DND-41 (cell line): ENCODE measurements at regions not wholly inside any gene's neighbourhood (a gene's known extent, or its start where the extent isn't known, plus 50 kb on each side); places are given as distances from the start of the nearest gene placed in this dataset.

Source experiments
- ATAC-seq: fragments of 200-7000 bp; cut with Tn5 transposase; 3 replicates; pipeline ENCODE4 v1.9.1; 2021; ENCODE audit warnings: low read depth; ENCODE audit not compliant: insufficient read depth
- DNase-seq: peaks from one replicate; pipeline ENCODE4 v3.0.0-alpha.2; 2020
- H2AFZ ChIP-seq: 2 replicates; pipeline ENCODE4 v1.6.0; 2012; ENCODE audit warnings: low read depth, low read length
- H3K27ac ChIP-seq: 2 replicates; pipeline ENCODE4 v1.5.1; 2012; ENCODE audit warnings: low read length, inconsistent platforms
- H3K27me3 ChIP-seq: fragments of 200-600 bp; sonication (generic); 2 replicates; pipeline ENCODE4 v1.6.0; 2012; ENCODE audit warnings: low read length, mild to moderate bottlenecking, inconsistent platforms; ENCODE audit not compliant: insufficient read depth, poor library complexity
- H3K36me3 ChIP-seq: 2 replicates; pipeline ENCODE4 v1.5.1; 2012; ENCODE audit warnings: low read length, inconsistent platforms; ENCODE audit not compliant: insufficient read depth
- H3K4me1 ChIP-seq: 2 replicates; pipeline ENCODE4 v1.5.1; 2012; ENCODE audit warnings: mild to moderate bottlenecking, low read length; ENCODE audit not compliant: insufficient read depth
- H3K4me2 ChIP-seq: 2 replicates; pipeline ENCODE4 v1.6.0; 2012; ENCODE audit warnings: mild to moderate bottlenecking, moderate library complexity, low read length, inconsistent platforms; ENCODE audit not compliant: insufficient read depth
- H3K4me3 ChIP-seq, 2 experiments: fragments of 200-600 bp in 1 of 2; shearing (Covaris generic) in 1 of 2; 2 replicates each; pipeline ENCODE4 v1.5.1; 2012 to 2016; ENCODE audit warnings: inconsistent platforms in 2 of 2, low read length in 2 of 2, mild to moderate bottlenecking in 2 of 2, low read depth in 1 of 2, moderate library complexity in 1 of 2
- H3K79me2 ChIP-seq: 2 replicates; pipeline ENCODE4 v1.6.0; 2012; ENCODE audit warnings: low read length, inconsistent platforms; ENCODE audit not compliant: insufficient read depth
- H3K9ac ChIP-seq: 2 replicates; pipeline ENCODE4 v1.6.0; 2012; ENCODE audit warnings: low read depth, mild to moderate bottlenecking, inconsistent platforms, low read length, moderate library complexity
- H3K9me3 ChIP-seq: 2 replicates; pipeline ENCODE4 v1.5.1; 2012; ENCODE audit warnings: low read length, moderate library complexity, mild to moderate bottlenecking, inconsistent platforms; ENCODE audit not compliant: insufficient read depth, severe bottlenecking
- H4K20me1 ChIP-seq: 2 replicates; pipeline ENCODE4 v1.6.0; 2012; ENCODE audit warnings: low read length; ENCODE audit not compliant: insufficient read depth
- CTCF ChIP-seq: IDR thresholded peaks from 2 replicates; pipeline ENCODE4 v1.5.1; 2012; ENCODE audit warnings: borderline replicate concordance, low read length, moderate library complexity, mild to moderate bottlenecking; ENCODE audit not compliant: poor library complexity, severe bottlenecking; ENCODE audit errors: extremely low read depth
- EZH2 ChIP-seq: IDR thresholded peaks from 3 replicates; pipeline ENCODE4 v1.6.1; 2012; ENCODE audit warnings: borderline replicate concordance, low read depth, mild to moderate bottlenecking, moderate library complexity, low read length, inconsistent platforms; ENCODE audit not compliant: severe bottlenecking

GRCh38 chr1:98090351-98090750 is 169.5 kb upstream of the DPYD start:
- H3K9ac ChIP-seq = no peak overlapping the region
- H3K4me1 ChIP-seq = no peaks in the 10 kb centered on the region
- no peak overlapping the region for H3K4me2 ChIP-seq
- H3K9me3 ChIP-seq = no peaks in the 10 kb centered on the region
- H2AFZ ChIP-seq = no peak overlapping the region
- DNase-seq (no peak), ATAC-seq (no peak)
- no peak for TF ChIP-seq EZH2
- TF ChIP-seq CTCF = no peak
- no peaks in the 10 kb centered on the region for H4K20me1 ChIP-seq
- H3K36me3 ChIP-seq = no peaks in the 10 kb centered on the region
- no peak overlapping the region for H3K27ac ChIP-seq
- H3K79me2 ChIP-seq = no peaks in the 10 kb centered on the region
- no peaks in the 10 kb centered on the region for H3K27me3 ChIP-seq
- H3K4me3 ChIP-seq = no peak overlapping the region

- Histone ChIP-seq H3K27ac (no peak overlapping the region), H3K27me3 (no peaks in the 10 kb centered on the region), H3K4me2 (no peak overlapping the region), H2AFZ (no peak overlapping the region), H3K4me3 (no peak overlapping the region), H3K9me3 (no peaks in the 10 kb centered on the region), H3K36me3 (no peaks in the 10 kb centered on the region), H3K9ac (no peak overlapping the region), H3K4me1 (no peaks in the 10 kb centered on the region), H4K20me1 (no peaks in the 10 kb centered on the region), H3K79me2 (no peaks in the 10 kb centered on the region)
- TF ChIP-seq EZH2 = no peak
- TF ChIP-seq CTCF = no peak
- no peak for ATAC-seq
- DNase-seq = no peak
Measured at GRCh38 chr1:98088381-98088780, 167.5 kb upstream of the DPYD start.

- no peak for ATAC-seq
Measured at GRCh38 chr1:98086796-98087441, 166.1 kb upstream of the DPYD start.

More at GRCh38 chr1:98086796-98087441, 166.1 kb upstream of the DPYD start:
- no peaks in the 10 kb centered on the region for H3K36me3 ChIP-seq
- no peaks in the 10 kb centered on the region for H3K79me2 ChIP-seq
- H4K20me1 ChIP-seq = no peaks in the 10 kb centered on the region
- no peak overlapping the region for H3K4me2 ChIP-seq
- H3K27me3 ChIP-seq = no peaks in the 10 kb centered on the region
- DNase-seq = no peak
- no peak overlapping the region for H3K4me3 ChIP-seq
- no peaks in the 10 kb centered on the region for H3K9me3 ChIP-seq
- H2AFZ ChIP-seq = no peak overlapping the region
- H3K4me1 ChIP-seq = no peaks in the 10 kb centered on the region
- no peak for TF ChIP-seq EZH2
- TF ChIP-seq CTCF = no peak
- no peak overlapping the region for H3K27ac ChIP-seq
- no peak overlapping the region for H3K9ac ChIP-seq
